H9 (cell line): ENCODE measurements at regions not wholly inside any gene's neighbourhood (a gene's known extent, or its start where the extent isn't known, plus 50 kb on each side); places are given as distances from the start of the nearest gene placed in this dataset.

Source experiments
- DNase-seq: peaks from one replicate; pipeline ENCODE4 v3.0.0-alpha.2; 2017
- H2AFZ ChIP-seq: one replicate; pipeline ENCODE4 v1.6.1; 2013; ENCODE audit warnings: mild to moderate bottlenecking, low read length, control low read depth, moderate library complexity
- H2AK5ac ChIP-seq: 2 replicates; pipeline ENCODE4 v1.6.1; 2013; ENCODE audit warnings: low read length, control low read depth, mixed read lengths; ENCODE audit not compliant: insufficient read length
- H2BK120ac ChIP-seq: one replicate; pipeline ENCODE4 v1.6.1; 2013; ENCODE audit warnings: low read depth, mild to moderate bottlenecking, low read length, control low read depth, inconsistent platforms; ENCODE audit not compliant: poor library complexity, severe bottlenecking
- H2BK12ac ChIP-seq: 2 replicates; pipeline ENCODE4 v1.6.1; 2013; ENCODE audit warnings: low read length, control low read depth, mixed read lengths, low read depth; ENCODE audit not compliant: insufficient read length
- H2BK15ac ChIP-seq: 2 replicates; pipeline ENCODE4 v1.6.1; 2013; ENCODE audit warnings: low read depth, low read length, control low read depth
- H2BK20ac ChIP-seq: one replicate; pipeline ENCODE4 v1.6.1; 2013; ENCODE audit warnings: low read depth, mild to moderate bottlenecking, low read length, control low read depth, inconsistent platforms; ENCODE audit not compliant: poor library complexity, severe bottlenecking
- H2BK5ac ChIP-seq: 2 replicates; pipeline ENCODE4 v1.6.1; 2013; ENCODE audit warnings: low read length, control low read depth, mixed read lengths; ENCODE audit not compliant: insufficient read length
- H3K14ac ChIP-seq: 2 replicates; pipeline ENCODE4 v1.6.1; 2013; ENCODE audit warnings: low read length, control low read depth; ENCODE audit not compliant: insufficient read depth
- H3K18ac ChIP-seq: 2 replicates; pipeline ENCODE4 v1.6.1; 2013; ENCODE audit warnings: low read depth, mild to moderate bottlenecking, mixed read lengths, low read length, control low read depth; ENCODE audit not compliant: insufficient read length
- H3K23ac ChIP-seq: 2 replicates; pipeline ENCODE4 v1.6.1; 2013; ENCODE audit warnings: low read length, control low read depth, mixed read lengths, low read depth; ENCODE audit not compliant: insufficient read length
- H3K23me2 ChIP-seq: 2 replicates; pipeline ENCODE4 v1.6.1; 2013; ENCODE audit warnings: low read depth, mild to moderate bottlenecking, mixed read lengths, low read length, control low read depth; ENCODE audit not compliant: insufficient read length, poor library complexity, severe bottlenecking
- H3K27ac ChIP-seq: 2 replicates; pipeline ENCODE4 v1.5.1; 2013; ENCODE audit warnings: low read length, control low read depth, mixed read lengths, low read depth; ENCODE audit not compliant: insufficient read length
- H3K27me3 ChIP-seq: 2 replicates; pipeline ENCODE4 v1.6.1; 2013; ENCODE audit warnings: low read length, control low read depth, inconsistent platforms; ENCODE audit not compliant: insufficient read depth
- H3K4ac ChIP-seq: 2 replicates; pipeline ENCODE4 v1.6.1; 2013; ENCODE audit warnings: low read depth, mild to moderate bottlenecking, control low read depth, inconsistent platforms, low read length, moderate library complexity
- H3K4me1 ChIP-seq: 2 replicates; pipeline ENCODE4 v1.6.1; 2013; ENCODE audit warnings: low read length, control low read depth, inconsistent platforms; ENCODE audit not compliant: insufficient read depth
- H3K4me2 ChIP-seq: 2 replicates; pipeline ENCODE4 v1.6.1; 2013; ENCODE audit warnings: low read length, control low read depth, mixed read lengths; ENCODE audit not compliant: insufficient read length, insufficient read depth
- H3K56ac ChIP-seq: 2 replicates; pipeline ENCODE4 v1.6.1; 2013; ENCODE audit warnings: low read depth, mild to moderate bottlenecking, mixed read lengths, low read length, control low read depth; ENCODE audit not compliant: insufficient read length
- H3K79me1 ChIP-seq: 2 replicates; pipeline ENCODE4 v1.6.1; 2013; ENCODE audit warnings: low read depth, mild to moderate bottlenecking, moderate library complexity, low read length, control low read depth, inconsistent platforms; ENCODE audit not compliant: insufficient read depth, poor library complexity, severe bottlenecking
- H3K79me2 ChIP-seq: 2 replicates; pipeline ENCODE4 v1.6.1; 2013; ENCODE audit warnings: low read length, control low read depth, inconsistent platforms; ENCODE audit not compliant: insufficient read depth
- H3K9ac ChIP-seq: 2 replicates; pipeline ENCODE4 v1.6.1; 2013; ENCODE audit warnings: low read length, control low read depth, mixed read lengths; ENCODE audit not compliant: insufficient read length; ENCODE audit errors: extremely low read depth
- H3K9me3 ChIP-seq: one replicate; pipeline ENCODE4 v1.6.1; 2013; ENCODE audit warnings: low read depth, low read length, inconsistent platforms; ENCODE audit not compliant: control insufficient read depth
- H3T11ph ChIP-seq: one replicate; pipeline ENCODE4 v1.6.1; 2013; ENCODE audit warnings: mild to moderate bottlenecking, low read length, control low read depth, inconsistent platforms
- H4K20me1 ChIP-seq: one replicate; pipeline ENCODE4 v1.6.1; 2013; ENCODE audit not compliant: control insufficient read depth, insufficient read length, insufficient read depth
- H4K5ac ChIP-seq: 2 replicates; pipeline ENCODE4 v1.6.1; 2013; ENCODE audit warnings: low read depth, mild to moderate bottlenecking, mixed read lengths, low read length, control low read depth; ENCODE audit not compliant: insufficient read length
- H4K8ac ChIP-seq: replicated peaks from 2 replicates; pipeline ENCODE4 v1.6.1; 2013; ENCODE audit warnings: low read length, control low read depth, mixed read lengths, low read depth; ENCODE audit not compliant: insufficient read length
- H4K91ac ChIP-seq: 2 replicates; pipeline ENCODE4 v1.6.1; 2013; ENCODE audit warnings: low read depth, mild to moderate bottlenecking, moderate library complexity, mixed read lengths, low read length, control low read depth; ENCODE audit not compliant: insufficient read length
- H3K27ac Mint-ChIP-seq, 3 experiments: 2 replicates in 2 of 3; 3 replicates in 1 of 3; pipeline ENCODE4 v1.8.0; 2020 to 2021; ENCODE audit warnings: mixed read lengths in 3 of 3, mild to moderate bottlenecking in 1 of 3, moderate library complexity in 1 of 3
- H3K27me3 Mint-ChIP-seq: 2 replicates; pipeline ENCODE4 v1.8.0; 2021; ENCODE audit warnings: low read depth, mild to moderate bottlenecking, moderate library complexity, mixed read lengths
- H3K36me3 Mint-ChIP-seq, 3 experiments: 2 replicates in 2 of 3; 3 replicates in 1 of 3; pipeline ENCODE4 v1.8.0; 2020 to 2021; ENCODE audit warnings: low read depth in 3 of 3, mixed read lengths in 3 of 3; ENCODE audit not compliant: insufficient read depth in 1 of 3
- H3K4me1 Mint-ChIP-seq, 2 experiments: 2 replicates each; pipeline ENCODE4 v1.8.0; 2020; ENCODE audit warnings: mixed read lengths in 2 of 2
- H3K4me3 Mint-ChIP-seq, 2 experiments: 2 replicates in 1 of 2; 3 replicates in 1 of 2; pipeline ENCODE4 v1.8.0; 2020 to 2021; ENCODE audit warnings: mild to moderate bottlenecking in 2 of 2, mixed read lengths in 2 of 2, moderate library complexity in 1 of 2
- H3K9me3 Mint-ChIP-seq, 2 experiments: 2 replicates in 1 of 2; 3 replicates in 1 of 2; pipeline ENCODE4 v1.8.0; 2020; ENCODE audit warnings: mild to moderate bottlenecking in 2 of 2, mixed read lengths in 2 of 2, moderate library complexity in 1 of 2
- CTCF ChIP-seq: fragments of 200-600 bp; sonication (generic); conservative IDR thresholded peaks from 3 replicates; pipeline ENCODE4 v1.8.0; 2021; ENCODE audit warnings: antibody characterized with exemption, mild to moderate bottlenecking
- WGBS: extraction: QIAGEN DNeasy Blood & Tissue Kit; methylation state at CpG from one replicate; pipeline ENCODE4 v1.1.7; 2013; ENCODE audit warnings: missing lambda C conversion rate, low lambda C conversion rate, mixed read lengths; ENCODE audit not compliant: insufficient read length; ENCODE audit errors: extremely low coverage; 5-methylcytosine and 5-hydroxymethylcytosine counted together

GRCh38 chr5:34599471-34600117 is 56.5 kb upstream of the RAI14 start:
- TF ChIP-seq CTCF = no peak
- Mint-ChIP-seq H3K36me3 (peaks cover 0 to 4% (median 0%) of the 10 kb centered on the region in 3 experiments; a peak in 1 of 7 replicates), H3K9me3 (peaks cover 0 to 3% of the 10 kb centered on the region in 2 experiments; a peak in 2 of 5 replicates), H3K4me1 (peaks cover 13% of the 10 kb centered on the region in 2 experiments), H3K27me3 (no peaks in the 10 kb centered on the region; the same call in 1 of the 2 replicates), H3K4me3 (no peak overlapping the region), H3K27ac (no peak overlapping the region)
- Histone ChIP-seq H4K5ac (no peak overlapping the region), H3K27ac (no peak overlapping the region), H3K18ac (no peak overlapping the region), H3K23ac (no peak overlapping the region), H3K27me3 (no peaks in the 10 kb centered on the region), H2BK12ac (no peak overlapping the region), H3K79me1 (no peaks in the 10 kb centered on the region), H3K4me1 (no peaks in the 10 kb centered on the region), H3K79me2 (no peaks in the 10 kb centered on the region), H2AFZ (no peak overlapping the region), H3K9me3 (no peaks in the 10 kb centered on the region), H2AK5ac (no peak overlapping the region), H2BK120ac (no peak overlapping the region), H3K4ac (no peak overlapping the region), H3K56ac (no peak overlapping the region), H3T11ph (no peak overlapping the region), H2BK20ac (no peak overlapping the region), H3K23me2 (no peaks in the 10 kb centered on the region), H4K8ac (no peak overlapping the region), H2BK5ac (no peak overlapping the region), H4K20me1 (no peaks in the 10 kb centered on the region), H3K9ac (no peak overlapping the region), H2BK15ac (no peak overlapping the region), H4K91ac (no peak overlapping the region), H3K14ac (no peak overlapping the region), H3K4me2 (no peak overlapping the region)
- no CpG with 5 or more reads among the region's 4 CpGs for WGBS
- DNase-seq = no peak
